Prostate gland (tissue), 2 donors: ENCODE measurements at regions not wholly inside any gene's neighbourhood (a gene's known extent, or its start where the extent isn't known, plus 50 kb on each side); places are given as distances from the start of the nearest gene placed in this dataset.

Experiments
- DNase-seq: peaks from one replicate; pipeline ENCODE4 v3.0.0-alpha.2; 2019; ENCODE audit warnings: low spot score
- H3K27ac ChIP-seq, 2 donors: fragments of 200-600 bp; sonication (generic); 2 replicates each; pipeline ENCODE4 v1.5.1; 2017 to 2019
- H3K27me3 ChIP-seq: fragments of 200-600 bp; sonication (generic); replicated peaks from 2 replicates; pipeline ENCODE4 v1.5.1; 2019; ENCODE audit not compliant: insufficient read depth
- H3K36me3 ChIP-seq, 2 donors: fragments of 200-600 bp; sonication (generic); 1 replicate in 1 of 2; 2 replicates in 1 of 2; pipeline versions ENCODE4 v1.5.1 to v1.8.1; 2017 to 2019
- H3K4me1 ChIP-seq: fragments of 200-600 bp; sonication (generic); replicated peaks from 2 replicates; pipeline ENCODE4 v1.5.1; 2019
- H3K4me3 ChIP-seq, 2 donors: fragments of 200-600 bp; sonication (generic); 2 replicates each; pipeline ENCODE4 v1.5.1; 2017 to 2019
- H3K9me3 ChIP-seq: fragments of 200-600 bp; sonication (generic); 2 replicates; pipeline ENCODE4 v1.5.1; 2017
- CTCF ChIP-seq, 4 experiments: fragments of 200-600 bp in 2 of 4; fragments of 450-650 bp in 2 of 4; sonication (generic) in 2 of 4; IDR thresholded peaks; 1 replicate in 3 of 4; 2 replicates in 1 of 4; pipeline ENCODE4 v1.5.1; 2016 to 2019; ENCODE audit warnings: antibody characterized with exemption in 4 of 4, mild to moderate bottlenecking in 2 of 4, moderate library complexity in 2 of 4
- POLR2A ChIP-seq: fragments of 450-650 bp; IDR thresholded peaks from one replicate; pipeline ENCODE4 v1.6.1; 2016; ENCODE audit warnings: antibody characterized with exemption, mild to moderate bottlenecking
- POLR2AphosphoS5 ChIP-seq: sonication (generic); formaldehyde crosslinking; IDR thresholded peaks from one replicate; pipeline ENCODE4 v1.6.1; 2017; ENCODE audit warnings: antibody characterized with exemption
- WGBS: methylation state at CpG from one replicate; pipeline ENCODE4 v1.1.5; 2018; 5-methylcytosine and 5-hydroxymethylcytosine counted together
- intact Hi-C: fragments of 100-400 bp; cut with DNase I; formaldehyde crosslinking; loops from one replicate; pipeline ENCODE4 v1.14.2; 2022

- TF ChIP-seq POLR2AphosphoS5 (no peak), POLR2A (no peak), CTCF (IDR thresholded peaks at IDR 0.05) (no peak)
- Histone ChIP-seq H3K27ac (no peak overlapping the region), H3K4me1 (no peaks in the 10 kb centered on the region), H3K4me3 (no peak overlapping the region), H3K27me3 (no peaks in the 10 kb centered on the region), H3K9me3 (no peaks in the 10 kb centered on the region), H3K36me3 (no peaks in the 10 kb centered on the region)
- WGBS: 83% methylated on average over 4 of the region's 4 CpGs
- intact Hi-C loops: no loop called here
- no peak for DNase-seq
Observed at GRCh38 chr6:4717124-4717523, 59.1 kb upstream of the CDYL start.

GRCh38 chr6:4714961-4715501 is 61.2 kb upstream of the CDYL start:
- no peaks in the 10 kb centered on the region for H3K36me3 ChIP-seq
- intact Hi-C loops: no loop called here
- no peaks in the 10 kb centered on the region for H3K9me3 ChIP-seq
- H3K27me3 ChIP-seq: no peaks in the 10 kb centered on the region
- 37% methylated on average over 8 of the region's 8 CpGs for WGBS
- no peak for TF ChIP-seq POLR2A
- TF ChIP-seq POLR2AphosphoS5: no peak
- TF ChIP-seq CTCF (IDR thresholded peaks at IDR 0.05): no peak
- no peak overlapping the region for H3K4me3 ChIP-seq
- H3K4me1 ChIP-seq: no peaks in the 10 kb centered on the region
- DNase-seq: no peak
- no peak overlapping the region for H3K27ac ChIP-seq

- H3K4me3 ChIP-seq: no peak overlapping the region
- WGBS: 98% methylated on average over 9 of the region's 9 CpGs
- no peaks in the 10 kb centered on the region for H3K9me3 ChIP-seq
- H3K27ac ChIP-seq: no peak overlapping the region
- no peaks in the 10 kb centered on the region for H3K27me3 ChIP-seq
- TF ChIP-seq POLR2A: no peak
- TF ChIP-seq POLR2AphosphoS5: no peak
- no peaks in the 10 kb centered on the region for H3K4me1 ChIP-seq
- DNase-seq: no peak
- no peaks in the 10 kb centered on the region for H3K36me3 ChIP-seq
- intact Hi-C loops: no loop called here
Observed at GRCh38 chr6:4712291-4712690, 63.9 kb upstream of the CDYL start.

GRCh38 chr6:4707011-4707410 is 69.2 kb upstream of the CDYL start:
- 94% methylated on average over 3 of the region's 3 CpGs for WGBS

GRCh38 chr6:4705809-4706208 is 70.4 kb upstream of the CDYL start:
- no peak for DNase-seq
- no peak for TF ChIP-seq POLR2A
- TF ChIP-seq POLR2AphosphoS5: no peak
- no peak for TF ChIP-seq CTCF (IDR thresholded peaks at IDR 0.05)
- 73% methylated on average over 5 of the region's 5 CpGs for WGBS
- intact Hi-C loops: no loop called here
- H3K36me3 ChIP-seq: no peaks in the 10 kb centered on the region
- no peaks in the 10 kb centered on the region for H3K9me3 ChIP-seq
- H3K4me3 ChIP-seq: no peak overlapping the region
- no peaks in the 10 kb centered on the region for H3K4me1 ChIP-seq
- no peaks in the 10 kb centered on the region for H3K27me3 ChIP-seq
- no peak overlapping the region for H3K27ac ChIP-seq

More at GRCh38 chr6:4707011-4707410, 69.2 kb upstream of the CDYL start:
- Histone ChIP-seq H3K4me1 (no peaks in the 10 kb centered on the region), H3K27me3 (no peaks in the 10 kb centered on the region), H3K36me3 (no peaks in the 10 kb centered on the region), H3K9me3 (no peaks in the 10 kb centered on the region), H3K27ac (no peak overlapping the region), H3K4me3 (no peak overlapping the region)
- no peak for DNase-seq
- TF ChIP-seq POLR2A (no peak), POLR2AphosphoS5 (no peak), CTCF (IDR thresholded peaks at IDR 0.05) (no peak)
- intact Hi-C loops: no loop called here
